BLaER1 treated with 17β-estradiol and CSF1 and Interleukin-3, amounts not matched to agents 10 nM and 100 nM (cell line): ENCODE measurements at regions not wholly inside any gene's neighbourhood (a gene's known extent, or its start where the extent isn't known, plus 50 kb on each side); places are given as distances from the start of the nearest gene placed in this dataset.
"Not testable (repeated sequence)": the region's sequence is repeated elsewhere in the genome, so short reads cannot be mapped to it uniquely, and the experiment has no call there.

Experiments used
- H3K27ac ChIP-seq, 11 experiments: shearing (Covaris generic); formaldehyde crosslinking; 2 replicates each; pipeline ENCODE4 v1.8.1; 2022
- H3K27me3 ChIP-seq, 11 experiments: shearing (Covaris generic); formaldehyde crosslinking; 2 replicates each; pipeline ENCODE4 v1.8.1; 2022
- H3K36me3 ChIP-seq, 11 experiments: shearing (Covaris generic); formaldehyde crosslinking; 2 replicates each; pipeline ENCODE4 v1.8.1; 2022
- H3K4me1 ChIP-seq, 10 experiments: shearing (Covaris generic); formaldehyde crosslinking; 2 replicates each; pipeline ENCODE4 v1.8.1; 2022
- H3K4me2 ChIP-seq, 11 experiments: shearing (Covaris generic); formaldehyde crosslinking; 2 replicates each; pipeline ENCODE4 v1.8.1; 2022
- H3K4me3 ChIP-seq, 10 experiments: shearing (Covaris generic); formaldehyde crosslinking; 2 replicates each; pipeline ENCODE4 v1.8.1; 2022
- H3K9ac ChIP-seq, 11 experiments: shearing (Covaris generic); formaldehyde crosslinking; 2 replicates each; pipeline ENCODE4 v1.8.1; 2022
- H3K9me3 ChIP-seq, 11 experiments: shearing (Covaris generic); formaldehyde crosslinking; replicated peaks in 1 of 11; 2 replicates each; pipeline ENCODE4 v1.8.1; 2022
- H4K20me1 ChIP-seq, 11 experiments: shearing (Covaris generic); formaldehyde crosslinking; 2 replicates each; pipeline ENCODE4 v1.8.1; 2022
- Cebpa-rat ChIP-seq, 11 experiments: shearing (Covaris generic); IDR thresholded peaks; 2 replicates each; pipeline ENCODE4 v1.8.1; 2022

DNA sequence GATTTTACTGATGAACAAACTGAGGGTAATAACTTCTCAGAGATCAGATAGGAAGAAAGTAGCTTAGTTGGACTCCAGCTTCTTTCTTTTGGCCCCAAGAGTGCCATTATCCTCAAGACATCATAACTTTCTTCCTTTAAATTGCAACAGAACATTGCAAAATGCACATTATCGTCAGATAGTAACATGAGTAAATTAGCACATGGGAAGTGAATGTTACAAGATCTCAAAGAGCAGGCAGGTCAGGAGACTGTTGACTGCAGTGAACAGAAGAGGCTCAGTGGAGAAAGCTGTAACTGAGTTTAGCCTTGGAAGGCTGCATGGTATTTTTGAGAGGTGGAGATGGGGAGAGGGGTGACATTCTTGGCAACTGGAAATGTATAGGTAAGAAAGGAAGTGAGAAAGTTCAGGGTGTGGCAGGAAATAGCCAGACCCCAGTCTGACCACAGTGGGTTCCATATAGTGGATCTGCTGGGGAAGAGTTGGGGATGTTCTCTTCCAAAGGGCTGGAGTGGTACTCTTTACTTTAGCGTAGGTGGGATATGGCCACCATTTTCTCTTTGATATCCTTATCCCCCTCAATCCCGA is 307.7 kb downstream of the RPLP1 start:
- Histone ChIP-seq H3K4me3 (peak overlapping the region in 5 of 10 experiments; percentile 16 to 57 (median 21); a peak in 8 of 20 replicates), H3K4me1 (peaks cover 34 to 89% (median 59%) of the 10 kb centered on the region in 10 experiments), H3K36me3 (no peaks in the 10 kb centered on the region), H3K27me3 (peaks cover 52 to 93% (median 89%) of the 10 kb centered on the region in 11 experiments), H3K27ac (peak overlapping the region in 10 of 11 experiments; percentile 27 to 87 (median 67); a peak in 17 of 22 replicates), H3K4me2 (peak overlapping the region; percentile 21 to 97 (median 84); a peak in 21 of 22 replicates), H3K9me3 (no peaks in the 10 kb centered on the region), H3K9ac (peak overlapping the region in 5 of 11 experiments; percentile 36 to 70 (median 60); a peak in 9 of 22 replicates), H4K20me1 (peaks cover 0 to 47% (median 36%) of the 10 kb centered on the region in 11 experiments; a peak in 15 of 22 replicates)
- no peak for TF ChIP-seq Cebpa-rat (IDR thresholded peaks at IDR 0.05)

DNA sequence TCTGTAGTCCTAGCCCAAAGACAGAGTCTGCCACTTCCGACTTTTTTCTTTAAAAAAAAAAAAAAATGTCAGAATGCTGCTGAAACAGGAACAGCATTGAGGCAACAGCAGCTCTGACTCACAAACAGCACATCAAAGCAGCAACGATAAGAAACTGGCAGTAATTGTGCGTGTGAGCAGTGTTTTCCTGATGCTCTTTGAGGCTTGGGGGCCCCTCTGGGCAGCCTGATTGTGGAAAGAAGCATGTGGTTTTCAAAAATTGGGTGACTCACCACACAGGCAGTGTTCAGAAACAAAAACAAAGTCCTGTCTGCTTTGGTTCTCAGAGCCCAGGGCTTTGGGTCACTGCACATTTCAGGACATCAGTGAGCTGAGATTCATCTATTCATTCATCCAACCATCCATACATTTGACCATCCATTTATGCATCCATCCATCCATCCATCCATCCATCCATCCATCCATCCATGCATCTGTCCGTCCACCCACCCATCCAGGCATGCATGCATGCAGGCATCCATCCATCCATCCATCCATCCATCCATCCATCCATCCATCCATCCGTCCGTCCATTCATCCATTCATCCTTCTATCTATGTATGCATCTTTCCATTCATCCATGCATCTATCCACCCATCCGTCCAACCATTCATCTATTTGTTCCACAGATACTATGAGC is 308.4 kb downstream of the RPLP1 start:
- peak overlapping the region in 5 of 11 experiments; percentile 36 to 70 (median 60); a peak in 8 of 22 replicates for H3K9ac ChIP-seq
- H3K4me2 ChIP-seq, result peak overlapping the region; percentile 21 to 97 (median 84); a peak in 20 of 22 replicates
- H3K9me3 ChIP-seq, result peaks cover 0 to under 1% (median 0%) of the 10 kb centered on the region in 11 experiments; a peak in 1 of 22 replicates
- H3K27me3 ChIP-seq, result peaks cover 47 to 93% (median 87%) of the 10 kb centered on the region in 11 experiments
- peak overlapping the region in 9 of 11 experiments; percentile 33 to 87 (median 72); a peak in 14 of 22 replicates for H3K27ac ChIP-seq
- peak; percentile 47 to 78 (median 69); a peak in 15 of 22 replicates for TF ChIP-seq Cebpa-rat (IDR thresholded peaks at IDR 0.05)
- peaks cover 0 to 41% (median 30%) of the 10 kb centered on the region in 11 experiments; a peak in 15 of 22 replicates for H4K20me1 ChIP-seq
- H3K4me1 ChIP-seq, result peaks cover 27 to 82% (median 53%) of the 10 kb centered on the region in 10 experiments
- H3K36me3 ChIP-seq, result no peaks in the 10 kb centered on the region
- peak overlapping the region in 4 of 10 experiments; percentile 16 to 57 (median 33); a peak in 1 of 20 replicates for H3K4me3 ChIP-seq

DNA sequence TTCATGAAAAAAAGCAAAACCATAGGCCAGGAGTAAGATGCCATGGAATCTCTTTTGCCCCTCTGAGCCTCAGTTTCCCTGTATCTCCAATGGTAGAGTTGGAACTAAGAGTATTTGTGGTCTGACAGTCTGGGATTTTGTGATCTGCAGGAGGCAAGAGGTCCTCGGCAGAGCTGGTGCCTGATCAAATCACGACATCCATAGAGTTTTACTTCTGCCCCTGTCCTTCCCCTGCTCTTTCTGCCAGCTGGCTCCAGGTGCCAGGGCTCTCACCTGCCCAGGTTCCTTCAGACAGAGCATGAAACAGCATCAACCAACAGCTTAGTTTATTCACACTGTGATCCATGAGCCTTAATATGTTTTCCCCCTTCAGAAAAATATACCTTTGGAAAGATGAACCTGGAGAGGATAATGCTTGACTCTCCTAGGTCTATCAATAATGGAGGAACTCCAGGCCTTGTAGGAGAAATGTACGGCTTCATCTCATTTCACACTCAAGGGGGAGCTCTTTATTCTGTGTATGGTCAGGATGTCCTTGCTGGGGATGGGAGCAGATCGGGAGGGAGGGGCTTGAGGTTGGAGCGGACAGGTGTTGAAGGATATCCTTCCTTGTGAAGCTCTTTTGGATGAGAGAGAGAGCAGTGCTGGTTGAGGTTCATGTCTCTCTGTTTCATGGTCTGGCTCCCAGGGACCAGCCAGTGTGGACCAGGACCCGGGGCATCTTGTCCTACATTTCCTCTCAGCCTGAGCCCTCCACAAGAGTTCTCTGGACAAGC is 309.9 kb downstream of the RPLP1 start:
- no peak for TF ChIP-seq Cebpa-rat (IDR thresholded peaks at IDR 0.05)
- Histone ChIP-seq H3K27ac (no peak overlapping the region), H3K36me3 (no peaks in the 10 kb centered on the region), H3K9ac (no peak overlapping the region), H3K9me3 (peaks cover 7 to 16% (median 11%) of the 10 kb centered on the region in 11 experiments), H3K27me3 (peaks cover 32 to 92% (median 75%) of the 10 kb centered on the region in 11 experiments), H4K20me1 (peaks cover 0 to 25% (median 16%) of the 10 kb centered on the region in 11 experiments; a peak in 13 of 22 replicates), H3K4me1 (peaks cover 22 to 68% (median 39%) of the 10 kb centered on the region in 10 experiments), H3K4me3 (no peak overlapping the region), H3K4me2 (peak overlapping the region in 3 of 11 experiments; percentile 80 to 86 (median 84); a peak in 5 of 22 replicates)

DNA sequence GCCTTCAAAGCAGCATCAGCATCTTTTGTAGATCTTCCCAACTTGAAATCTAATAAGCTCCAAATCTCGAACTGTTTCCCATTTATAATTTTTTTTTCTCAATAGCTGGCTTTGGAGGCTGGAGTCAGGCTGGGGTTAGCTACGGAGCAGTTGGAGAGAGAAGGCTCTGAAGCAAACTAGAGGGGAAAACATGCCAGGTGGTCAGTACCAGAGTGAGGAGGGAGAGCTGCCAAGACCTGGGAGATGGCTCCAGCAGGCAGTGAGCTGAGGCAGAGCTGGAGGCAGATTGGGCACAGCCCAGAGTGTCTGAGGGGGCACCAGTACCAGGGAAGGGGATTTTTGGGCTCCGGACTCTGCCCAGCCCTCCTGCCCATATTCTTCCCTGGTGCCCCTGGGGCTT is 311.2 kb downstream of the RPLP1 start:
- H3K36me3 ChIP-seq, result no peaks in the 10 kb centered on the region
- no peak for TF ChIP-seq Cebpa-rat (IDR thresholded peaks at IDR 0.05)

DNA sequence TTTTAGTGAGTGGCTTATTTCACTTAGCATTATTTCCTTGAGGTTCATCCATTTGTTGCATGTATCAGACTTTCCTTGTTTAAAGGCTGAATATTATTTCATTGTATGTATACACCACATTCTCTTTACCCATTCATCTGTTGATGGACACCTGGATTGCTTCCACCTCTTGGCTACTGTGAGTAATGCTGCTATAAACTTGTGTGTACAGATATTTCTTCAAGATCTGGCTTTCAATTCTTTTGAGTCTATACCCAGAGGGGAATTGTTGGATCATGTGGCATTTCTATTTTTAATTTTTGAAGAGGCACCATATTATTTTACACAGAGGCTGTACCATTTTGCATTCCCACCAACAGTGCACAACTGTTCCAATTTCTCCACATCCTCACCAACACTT is 313.5 kb downstream of the RPLP1 start:
- Histone ChIP-seq H3K27ac (no peak overlapping the region), H3K4me2 (no peak overlapping the region), H3K27me3 (peaks cover 32 to 66% (median 44%) of the 10 kb centered on the region in 11 experiments), H3K4me1 (peaks cover 0 to 32% (median 6%) of the 10 kb centered on the region in 10 experiments; a peak in 16 of 20 replicates), H3K9me3 (peaks cover 8 to 24% (median 14%) of the 10 kb centered on the region in 11 experiments), H3K36me3 (no peaks in the 10 kb centered on the region), H3K4me3 (no peak overlapping the region), H4K20me1 (peaks cover 0 to 7% (median 0%) of the 10 kb centered on the region in 11 experiments; a peak in 4 of 22 replicates), H3K9ac (no peak overlapping the region)
- TF ChIP-seq Cebpa-rat (IDR thresholded peaks at IDR 0.05), result no peak

More for the DNA sequence above, 311.2 kb downstream of the RPLP1 start:
- H3K4me1 ChIP-seq, result peaks cover 14 to 56% (median 27%) of the 10 kb centered on the region in 10 experiments
- peaks cover 8 to 19% (median 13%) of the 10 kb centered on the region in 11 experiments for H3K9me3 ChIP-seq
- peak overlapping the region in 2 of 11 experiments; percentile 40 to 53; a peak in 4 of 22 replicates for H3K4me2 ChIP-seq
- H3K27me3 ChIP-seq, result peaks cover 32 to 81% (median 63%) of the 10 kb centered on the region in 11 experiments
- no peak overlapping the region for H3K27ac ChIP-seq
- H4K20me1 ChIP-seq, result peaks cover 0 to 13% (median 5%) of the 10 kb centered on the region in 11 experiments; a peak in 11 of 22 replicates
- H3K9ac ChIP-seq, result no peak overlapping the region
- no peak overlapping the region for H3K4me3 ChIP-seq

DNA sequence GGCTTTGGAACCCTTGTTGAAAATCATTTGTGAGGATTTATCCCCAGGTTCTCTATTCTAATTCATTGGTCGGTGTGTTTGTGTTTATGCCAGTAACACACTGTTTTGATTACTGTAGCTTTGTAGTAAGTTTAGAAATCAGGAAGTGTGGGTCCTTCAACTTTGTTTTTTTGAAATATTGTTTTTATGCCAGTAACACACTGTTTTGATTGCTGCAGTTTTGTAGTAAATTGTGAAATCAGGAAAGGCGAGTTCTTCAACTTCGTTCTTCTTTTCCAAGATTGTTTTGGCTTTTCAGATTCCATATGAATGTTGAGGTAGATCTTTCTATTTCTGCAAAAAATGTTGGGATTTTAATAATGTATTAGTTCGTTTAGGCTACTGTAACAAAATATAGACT is 314.6 kb downstream of the RPLP1 start:
- peaks cover 8 to 24% (median 14%) of the 10 kb centered on the region in 11 experiments for H3K9me3 ChIP-seq
- peaks cover 0 to 6% (median 0%) of the 10 kb centered on the region in 11 experiments; a peak in 2 of 22 replicates for H4K20me1 ChIP-seq
- peaks cover 0 to 22% (median 0%) of the 10 kb centered on the region in 10 experiments; a peak in 6 of 20 replicates for H3K4me1 ChIP-seq
- no peak overlapping the region for H3K4me2 ChIP-seq
- no peak overlapping the region for H3K27ac ChIP-seq
- H3K36me3 ChIP-seq, result no peaks in the 10 kb centered on the region
- no peak for TF ChIP-seq Cebpa-rat (IDR thresholded peaks at IDR 0.05)
- no peak overlapping the region for H3K4me3 ChIP-seq
- no peak overlapping the region for H3K9ac ChIP-seq
- peaks cover 31 to 57% (median 34%) of the 10 kb centered on the region in 11 experiments for H3K27me3 ChIP-seq

DNA sequence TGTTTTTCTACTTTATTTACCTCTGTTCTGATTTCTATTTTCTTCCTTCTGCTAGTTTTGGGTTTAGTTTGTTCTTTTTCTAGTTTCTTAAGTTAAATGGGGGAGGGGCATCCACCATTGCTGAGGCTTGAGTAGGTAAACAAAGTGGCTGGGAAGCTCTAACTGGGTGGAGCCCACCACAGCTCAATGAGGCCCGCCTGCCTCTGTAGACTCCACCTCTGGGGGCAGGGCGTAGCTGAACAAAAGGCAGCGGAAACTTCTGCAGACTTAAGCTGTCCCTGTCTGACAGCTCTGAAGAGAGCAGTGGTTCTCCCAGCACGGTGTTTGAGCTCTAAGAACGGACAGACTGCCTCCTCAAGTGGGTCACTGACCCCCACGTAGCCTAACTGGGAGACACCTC is 316.7 kb downstream of the RPLP1 start:
- H3K9me3 ChIP-seq, result peaks cover 8 to 24% (median 16%) of the 10 kb centered on the region in 11 experiments
- not testable (repeated sequence) for H3K4me3 ChIP-seq, H3K27ac ChIP-seq, H3K36me3 ChIP-seq, H3K4me1 ChIP-seq, H4K20me1 ChIP-seq, H3K9ac ChIP-seq, H3K4me2 ChIP-seq
- H3K27me3 ChIP-seq, result peaks cover 9 to 36% (median 13%) of the 10 kb centered on the region in 11 experiments

DNA sequence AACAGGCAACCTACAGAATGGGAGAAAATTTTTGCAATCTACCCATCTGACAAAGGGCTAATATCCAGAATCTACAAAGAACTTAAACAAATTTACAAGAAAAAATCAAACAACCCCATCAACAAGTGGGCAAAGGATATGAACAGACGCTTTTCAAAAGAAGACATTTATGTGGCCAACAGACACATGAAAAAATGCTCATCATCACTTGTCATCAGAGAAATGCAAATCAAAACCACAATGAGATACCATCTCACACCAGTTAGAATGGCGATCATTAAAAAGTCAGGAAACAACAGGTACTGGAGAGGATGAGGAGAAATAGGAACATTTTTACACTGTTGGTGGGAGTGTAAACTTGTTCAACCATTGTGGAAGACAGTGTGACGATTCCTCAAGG is 321.6 kb downstream of the RPLP1 start:
- not testable (repeated sequence) for H4K20me1 ChIP-seq

DNA sequence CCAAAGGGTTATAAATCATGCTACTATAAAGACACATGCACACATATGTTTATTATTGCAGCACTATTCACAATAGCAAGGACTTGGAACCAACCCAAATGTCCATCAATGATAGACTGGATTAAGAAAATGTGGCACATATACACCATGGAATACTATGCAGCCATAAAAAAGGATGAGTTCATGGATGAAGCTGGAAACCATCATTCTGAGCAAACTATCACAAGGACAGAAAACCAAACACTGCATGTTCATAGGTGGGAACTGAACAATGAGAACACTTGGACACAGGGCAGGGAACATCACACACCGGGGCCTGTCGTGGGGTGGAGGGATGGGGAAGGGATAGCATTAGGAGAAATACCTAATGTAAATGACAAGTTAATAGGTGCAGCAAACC is 322.1 kb downstream of the RPLP1 start:
- not testable (repeated sequence) for H3K4me1 ChIP-seq, H3K4me2 ChIP-seq, H3K4me3 ChIP-seq, H3K27ac ChIP-seq, H3K36me3 ChIP-seq, H4K20me1 ChIP-seq, H3K9me3 ChIP-seq, H3K27me3 ChIP-seq, H3K9ac ChIP-seq

More for the DNA sequence above, 321.6 kb downstream of the RPLP1 start:
- not testable (repeated sequence) for H3K4me2 ChIP-seq, H3K36me3 ChIP-seq, H3K27ac ChIP-seq, H3K4me3 ChIP-seq, H3K4me1 ChIP-seq, H3K9ac ChIP-seq, H3K9me3 ChIP-seq
- H3K27me3 ChIP-seq, result peaks cover 0 to 13% (median 0%) of the 10 kb centered on the region in 11 experiments; a peak in 6 of 22 replicates
